ENCODE measurements at regions not wholly inside any gene's neighbourhood (a gene's known extent, or its start where the extent isn't known, plus 50 kb on each side); places are given as distances from the start of the nearest gene placed in this dataset.

DNA sequence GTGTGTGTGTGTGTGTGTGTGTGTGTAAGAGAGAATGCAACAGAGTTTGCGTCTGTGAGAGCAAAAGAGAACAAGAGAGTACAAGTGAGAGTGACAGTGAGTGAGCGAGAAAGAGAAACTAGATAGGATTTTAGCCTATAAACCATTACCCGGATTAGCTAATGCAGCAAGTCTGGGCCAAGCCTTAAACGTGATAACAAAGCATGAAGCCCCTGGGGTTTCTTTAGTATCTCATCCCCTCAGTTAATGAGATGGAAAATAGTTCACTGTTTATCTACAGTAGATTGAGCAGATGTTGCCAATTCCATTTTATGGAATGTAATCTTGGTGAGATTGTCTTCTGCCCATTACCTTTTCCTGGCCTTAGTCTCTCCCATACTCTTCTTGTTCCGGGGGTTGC is 114.5 kb downstream of the MAT2B start:
- no peak for DNase-seq (ENCODE audit: low read depth)
- H3K4me3 ChIP-seq (ENCODE audit: low read length) = no peak overlapping the region
- TF ChIP-seq, protein P1, sequence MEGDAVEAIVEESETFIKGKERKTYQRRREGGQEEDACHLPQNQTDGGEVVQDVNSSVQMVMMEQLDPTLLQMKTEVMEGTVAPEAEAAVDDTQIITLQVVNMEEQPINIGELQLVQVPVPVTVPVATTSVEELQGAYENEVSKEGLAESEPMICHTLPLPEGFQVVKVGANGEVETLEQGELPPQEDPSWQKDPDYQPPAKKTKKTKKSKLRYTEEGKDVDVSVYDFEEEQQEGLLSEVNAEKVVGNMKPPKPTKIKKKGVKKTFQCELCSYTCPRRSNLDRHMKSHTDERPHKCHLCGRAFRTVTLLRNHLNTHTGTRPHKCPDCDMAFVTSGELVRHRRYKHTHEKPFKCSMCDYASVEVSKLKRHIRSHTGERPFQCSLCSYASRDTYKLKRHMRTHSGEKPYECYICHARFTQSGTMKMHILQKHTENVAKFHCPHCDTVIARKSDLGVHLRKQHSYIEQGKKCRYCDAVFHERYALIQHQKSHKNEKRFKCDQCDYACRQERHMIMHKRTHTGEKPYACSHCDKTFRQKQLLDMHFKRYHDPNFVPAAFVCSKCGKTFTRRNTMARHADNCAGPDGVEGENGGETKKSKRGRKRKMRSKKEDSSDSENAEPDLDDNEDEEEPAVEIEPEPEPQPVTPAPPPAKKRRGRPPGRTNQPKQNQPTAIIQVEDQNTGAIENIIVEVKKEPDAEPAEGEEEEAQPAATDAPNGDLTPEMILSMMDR (IDR thresholded peaks at IDR 0.05; ENCODE audit: insufficient read depth, low read depth, low read length, missing control alignments) = no peak

DNA sequence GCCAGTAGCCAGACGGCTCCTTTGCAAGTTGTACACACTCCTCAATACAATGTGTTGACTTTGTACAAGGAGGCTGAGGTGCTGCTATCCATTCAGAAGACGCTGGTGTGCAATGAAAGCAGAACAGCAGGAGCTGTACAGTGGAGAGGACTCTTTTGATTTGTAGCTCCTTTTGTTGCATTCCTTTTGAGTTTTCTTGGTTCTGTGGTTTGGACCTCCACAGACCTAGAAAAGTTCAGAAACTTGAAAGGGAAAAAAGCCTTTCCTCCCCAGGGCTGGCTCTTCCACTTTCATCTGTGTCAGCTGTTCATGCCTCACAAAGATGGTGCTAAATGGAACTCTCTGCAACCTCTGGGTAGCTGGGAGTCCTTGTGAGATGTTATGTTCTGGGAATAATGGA is 117.4 kb downstream of the MAT2B start:
- H3K4me3 ChIP-seq (ENCODE audit: low read length) = no peak overlapping the region
- no peak for DNase-seq (ENCODE audit: low read depth)
- TF ChIP-seq, protein P1 (IDR thresholded peaks at IDR 0.05; ENCODE audit: insufficient read depth, low read depth, low read length, missing control alignments) = no peak

DNA sequence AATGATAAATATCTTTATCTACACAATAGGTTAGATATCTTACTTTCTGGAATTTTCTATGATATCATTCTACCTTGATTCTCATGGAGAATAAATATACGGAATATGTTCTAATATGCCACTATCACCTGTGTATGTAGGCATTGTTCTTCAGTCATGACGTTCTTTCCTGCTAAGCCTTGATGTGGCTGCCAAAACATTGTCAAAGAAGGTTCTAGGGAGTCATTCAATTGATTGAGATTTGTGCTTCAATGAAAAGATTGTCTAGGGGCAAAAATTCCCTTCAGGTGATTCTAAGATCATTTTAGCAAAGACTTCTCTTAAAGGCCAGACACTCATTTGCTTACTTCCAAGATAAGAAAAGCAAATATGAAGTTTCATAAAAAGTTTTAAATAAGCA is 118.1 kb downstream of the MAT2B start:
- TF ChIP-seq, protein P1 (IDR thresholded peaks at IDR 0.05; ENCODE audit: insufficient read depth, low read depth, low read length, missing control alignments) = no peak
- H3K4me3 ChIP-seq (ENCODE audit: low read length) = no peak overlapping the region
- no peak for DNase-seq (ENCODE audit: low read depth)

DNA sequence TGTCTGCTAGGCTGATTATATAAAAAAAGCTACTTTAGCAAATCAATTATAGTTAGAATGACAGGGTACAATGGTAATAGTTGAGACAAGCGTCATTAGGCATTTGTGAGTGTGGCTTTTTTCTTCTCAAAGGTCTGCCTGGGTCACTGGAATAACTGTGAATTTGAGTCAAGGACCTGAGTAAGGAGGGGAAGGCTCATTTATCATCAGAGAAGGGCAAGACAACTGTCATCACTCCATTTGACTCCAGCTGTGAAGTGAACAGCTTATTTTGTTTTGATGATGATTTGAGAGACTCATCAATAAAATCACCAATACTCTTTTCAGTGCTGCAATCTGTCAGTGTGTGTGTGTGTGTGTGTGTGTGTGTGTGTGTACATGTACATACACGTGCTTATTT is 118.6 kb downstream of the MAT2B start:
- no peak for DNase-seq (ENCODE audit: low read depth)
- TF ChIP-seq, protein P1 (IDR thresholded peaks at IDR 0.05; ENCODE audit: insufficient read depth, low read depth, low read length, missing control alignments) = no peak
- no peak overlapping the region for H3K4me3 ChIP-seq (ENCODE audit: low read length)

- TF ChIP-seq, protein P1 (IDR thresholded peaks at IDR 0.05; ENCODE audit: insufficient read depth, low read depth, low read length, missing control alignments) = no peak
- H3K4me3 ChIP-seq (ENCODE audit: low read length) = no peak overlapping the region
- DNase-seq (ENCODE audit: low read depth) = no peak
Measured at GRCh38 chr5:163624431-163624830, 119.0 kb downstream of the MAT2B start.

DNA sequence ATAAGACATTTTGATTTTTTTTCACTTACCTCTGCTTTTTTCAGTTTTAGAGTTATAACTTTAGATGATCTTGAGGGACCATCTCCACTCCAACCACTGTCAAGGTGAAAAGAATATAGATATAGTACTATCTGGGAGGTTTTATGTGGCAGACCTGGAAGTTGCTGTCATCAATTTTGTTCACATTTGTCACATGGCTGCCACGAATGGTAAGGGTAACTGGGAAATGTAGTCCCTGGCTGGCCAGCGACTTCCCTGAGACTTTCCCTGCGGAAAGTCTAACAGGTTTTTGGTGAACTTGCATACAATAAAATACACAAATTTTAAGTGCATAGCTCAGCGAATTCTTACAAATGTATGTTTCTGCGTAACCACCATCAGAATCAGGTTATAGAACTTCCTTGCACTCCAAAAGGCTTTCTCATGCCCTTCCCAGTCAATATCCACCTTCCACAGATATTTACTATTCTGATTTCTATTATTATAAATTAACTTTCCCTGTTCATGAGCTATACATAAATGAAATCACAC is 121.5 kb downstream of the MAT2B start:
- no peak overlapping the region for H3K4me3 ChIP-seq (ENCODE audit: low read length)
- TF ChIP-seq, protein P1 (IDR thresholded peaks at IDR 0.05; ENCODE audit: insufficient read depth, low read depth, low read length, missing control alignments) = no peak
- no peak for DNase-seq (ENCODE audit: low read depth)

DNA sequence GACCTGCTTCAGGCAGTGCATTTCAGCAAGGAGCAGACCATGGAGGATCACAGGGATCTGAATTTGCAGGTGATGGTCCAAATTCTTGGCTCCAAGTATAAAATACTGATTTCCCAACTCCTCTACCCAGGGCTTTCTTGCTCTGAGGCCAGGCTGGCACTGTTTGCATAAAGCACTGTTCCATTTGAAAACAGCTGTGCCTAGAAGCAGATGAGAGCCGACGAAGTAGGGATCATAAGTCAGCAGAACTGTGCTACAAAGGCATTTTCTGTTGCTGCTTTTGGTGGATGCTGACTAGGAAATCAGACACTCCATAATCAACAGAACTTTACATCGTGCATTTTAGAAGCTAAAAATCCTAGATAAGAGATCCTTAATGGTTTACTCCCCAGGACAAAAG is 126.4 kb downstream of the MAT2B start:
- TF ChIP-seq, protein P1 (IDR thresholded peaks at IDR 0.05; ENCODE audit: insufficient read depth, low read depth, low read length, missing control alignments) = no peak
- DNase-seq (ENCODE audit: low read depth) = no peak
- no peak overlapping the region for H3K4me3 ChIP-seq (ENCODE audit: low read length)
